ENCODE measurements at regions not wholly inside any gene's neighbourhood (a gene's known extent, or its start where the extent isn't known, plus 50 kb on each side); places are given as distances from the start of the nearest gene placed in this dataset.
"Not testable (repeated sequence)": the region's sequence is repeated elsewhere in the genome, so short reads cannot be mapped to it uniquely, and the experiment has no call there.

DNA sequence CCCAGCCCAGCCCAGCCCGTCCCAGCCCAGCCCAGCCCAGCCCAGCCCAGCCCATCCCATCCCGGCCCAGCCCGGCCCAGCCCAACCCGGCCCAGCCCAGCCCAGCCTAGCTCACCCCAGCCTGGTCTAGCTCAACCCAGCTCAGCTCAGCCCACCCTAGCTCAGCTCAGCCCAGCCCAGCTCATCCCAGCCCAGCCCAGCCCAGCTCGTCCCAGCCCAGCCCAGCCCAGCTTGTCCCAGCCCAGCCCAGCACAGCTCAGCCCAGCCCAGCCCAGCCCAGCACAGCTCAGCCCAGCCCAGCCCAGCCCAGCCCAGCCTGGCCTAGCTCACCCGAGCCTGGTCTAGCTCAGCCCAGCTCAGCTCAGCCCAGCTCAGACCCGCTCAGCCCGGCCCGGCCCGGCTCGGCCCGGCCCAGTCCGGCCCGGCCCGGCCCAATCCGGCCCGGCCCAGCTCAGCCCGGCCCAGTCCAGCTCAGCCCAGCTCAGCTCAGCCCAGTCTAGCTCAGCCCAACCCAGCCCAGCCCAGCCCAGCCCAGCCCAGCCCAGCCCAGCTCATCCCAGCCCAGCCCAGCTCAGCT is 184.7 kb downstream of the TMEM121 start:
- no peak for DNase-seq (ENCODE audit: low spot score in 2 of 2)

DNA sequence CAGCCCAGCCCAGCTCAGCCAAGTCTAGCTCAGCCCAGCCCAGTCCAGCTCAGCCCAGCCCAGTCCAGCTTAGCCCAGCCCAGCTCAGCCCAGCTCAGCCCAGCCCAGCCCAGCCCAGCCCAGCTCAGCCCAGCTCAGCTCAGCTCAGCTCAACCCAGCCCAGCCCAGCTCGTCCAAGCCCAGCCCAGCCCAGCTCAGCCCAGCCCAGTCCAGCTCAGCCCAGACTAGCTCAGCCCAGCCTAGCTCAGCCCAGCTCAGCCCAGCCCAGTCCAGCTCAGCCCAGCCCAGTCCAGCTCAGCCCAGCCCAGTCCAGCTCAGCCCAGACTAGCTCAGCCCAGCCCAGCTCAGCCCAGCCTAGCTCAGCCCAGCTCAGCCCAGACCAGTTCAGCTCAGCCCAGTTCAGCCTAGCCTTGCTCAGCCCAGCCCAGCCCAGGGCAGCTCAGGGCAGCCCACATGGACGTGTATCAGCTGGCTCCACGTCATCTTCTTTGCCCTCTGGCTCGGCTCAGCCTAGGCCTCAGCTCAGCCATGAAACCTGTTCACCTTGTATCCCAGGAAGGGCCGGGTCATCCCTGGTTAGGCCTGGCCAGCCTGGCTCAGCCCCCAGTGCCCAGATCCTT is 185.6 kb downstream of the TMEM121 start:
- Histone ChIP-seq H3K4me3 (no peak overlapping the region), H3K36me3 (replicated peaks) (no peaks in the 10 kb centered on the region), H3K4me1 (no peaks in the 10 kb centered on the region), H3K27me3 (ENCODE audit: low read depth) (no peaks in the 10 kb centered on the region), H3K9me3 (no peaks in the 10 kb centered on the region)
- in situ Hi-C loops (cut with MboI; ENCODE audit: low sequenced_read_pairs): no loop called here
- no peak for DNase-seq (ENCODE audit: low spot score in 2 of 2)

More for the DNA sequence above, 184.7 kb downstream of the TMEM121 start:
- no peaks in the 10 kb centered on the region for H3K4me1 ChIP-seq
- no peaks in the 10 kb centered on the region for H3K9me3 ChIP-seq
- H3K36me3 ChIP-seq (replicated peaks): no peaks in the 10 kb centered on the region
- no peak overlapping the region for H3K4me3 ChIP-seq
- in situ Hi-C loops (cut with MboI; ENCODE audit: low sequenced_read_pairs): no loop called here
- H3K27me3 ChIP-seq (ENCODE audit: low read depth): no peaks in the 10 kb centered on the region

DNA sequence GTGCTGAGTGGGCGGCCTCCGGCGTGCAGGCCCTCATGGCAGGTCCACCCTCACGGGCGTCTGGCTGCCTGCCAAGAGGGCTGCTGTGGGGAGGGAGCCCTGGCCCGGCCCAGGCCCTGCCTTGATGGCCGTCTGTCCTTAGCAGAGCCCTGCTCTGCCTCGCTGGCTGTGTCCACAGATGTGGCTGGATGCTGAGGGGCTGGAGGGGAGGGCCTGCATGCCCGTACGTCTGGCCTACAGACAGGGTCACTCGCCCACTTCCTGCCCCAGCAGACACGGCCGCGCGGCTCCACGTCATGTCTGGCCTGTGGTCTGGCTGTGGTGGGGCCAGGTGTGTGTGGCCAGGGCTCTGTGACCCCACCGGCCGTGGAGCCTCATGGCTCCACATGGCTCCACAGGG is 186.3 kb downstream of the TMEM121 start:
- H3K4me3 ChIP-seq; in situ Hi-C loops (cut with MboI; ENCODE audit: low sequenced_read_pairs); H3K9me3 ChIP-seq; H3K36me3 ChIP-seq (replicated peaks); H3K27me3 ChIP-seq (ENCODE audit: low read depth); DNase-seq (ENCODE audit: low spot score in 2 of 2); H3K4me1 ChIP-seq: not testable (repeated sequence)

DNA sequence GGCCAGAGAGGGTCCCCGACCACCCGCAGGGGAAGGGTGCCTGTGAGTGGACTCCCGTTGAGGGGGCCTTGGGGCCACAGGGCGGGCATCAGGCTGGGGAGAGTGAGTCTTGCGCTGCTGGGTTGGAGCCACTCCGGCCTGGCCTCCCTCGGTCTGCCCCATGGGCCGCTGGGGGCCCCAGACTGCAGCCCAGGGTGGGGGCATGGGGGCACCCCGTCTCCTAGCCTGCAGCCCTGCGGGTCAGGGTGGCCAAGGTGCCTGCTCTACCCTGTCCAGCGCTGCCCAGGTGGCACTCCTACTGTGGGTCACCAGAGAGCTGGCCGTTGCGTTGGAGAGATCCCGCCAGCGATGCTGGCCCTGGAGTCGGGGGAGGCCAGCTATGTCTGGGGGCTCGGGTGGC is 186.8 kb downstream of the TMEM121 start:
- DNase-seq (ENCODE audit: low spot score in 2 of 2); in situ Hi-C loops (cut with MboI; ENCODE audit: low sequenced_read_pairs); H3K4me3 ChIP-seq: not testable (repeated sequence)

DNA sequence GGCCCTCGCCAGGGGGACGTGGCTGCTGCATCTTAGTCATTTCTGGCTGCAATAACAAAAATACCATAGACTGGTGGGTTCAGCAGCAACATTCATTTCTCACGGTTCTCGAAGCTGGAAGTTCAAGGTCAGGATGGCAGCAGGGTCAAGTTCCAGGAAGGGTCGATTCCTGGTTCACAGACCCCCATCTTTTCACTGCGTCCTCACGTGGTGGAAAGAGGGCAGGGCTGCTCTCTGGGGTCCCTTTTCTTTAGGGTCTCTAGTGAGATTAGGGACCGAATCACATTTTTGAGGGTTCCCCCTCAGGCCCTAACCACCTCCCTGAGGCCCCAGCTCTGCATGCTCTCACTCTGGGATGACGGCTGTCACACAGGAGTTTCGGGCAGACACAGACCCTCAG is 187.5 kb downstream of the TMEM121 start:
- H3K9me3 ChIP-seq; H3K36me3 ChIP-seq (replicated peaks); DNase-seq (ENCODE audit: low spot score in 2 of 2); H3K27me3 ChIP-seq (ENCODE audit: low read depth); in situ Hi-C loops (cut with MboI; ENCODE audit: low sequenced_read_pairs); H3K4me3 ChIP-seq; H3K4me1 ChIP-seq: not testable (repeated sequence)

More for the DNA sequence above, 186.8 kb downstream of the TMEM121 start:
- H3K36me3 ChIP-seq (replicated peaks); H3K27me3 ChIP-seq (ENCODE audit: low read depth); H3K4me1 ChIP-seq; H3K9me3 ChIP-seq: not testable (repeated sequence)

DNA sequence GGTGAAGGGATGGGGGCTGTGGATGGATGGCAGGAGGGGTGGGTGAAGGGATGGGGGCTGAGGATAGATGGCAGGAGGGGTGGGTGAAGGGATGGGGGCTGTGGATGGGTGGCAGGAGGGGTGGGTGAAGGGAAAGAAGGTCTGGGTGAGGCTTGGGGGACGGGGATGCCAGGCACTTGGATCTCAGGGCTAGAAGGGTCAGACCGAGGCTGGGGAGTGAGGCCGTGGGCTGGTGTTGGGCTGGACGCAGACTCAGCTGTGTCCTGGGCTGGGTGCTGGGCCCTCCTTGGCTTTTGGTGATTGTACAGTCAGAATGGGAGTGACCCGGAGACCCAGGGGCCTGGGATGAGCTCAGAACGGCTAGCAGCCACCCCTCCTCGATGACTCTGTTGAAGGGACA is 192.4 kb downstream of the TMEM121 start:
- in situ Hi-C loops (cut with MboI; ENCODE audit: low sequenced_read_pairs); H3K4me3 ChIP-seq; H3K9me3 ChIP-seq; H3K27me3 ChIP-seq (ENCODE audit: low read depth); DNase-seq (ENCODE audit: low spot score in 2 of 2); H3K4me1 ChIP-seq; H3K36me3 ChIP-seq (replicated peaks): not testable (repeated sequence)

DNA sequence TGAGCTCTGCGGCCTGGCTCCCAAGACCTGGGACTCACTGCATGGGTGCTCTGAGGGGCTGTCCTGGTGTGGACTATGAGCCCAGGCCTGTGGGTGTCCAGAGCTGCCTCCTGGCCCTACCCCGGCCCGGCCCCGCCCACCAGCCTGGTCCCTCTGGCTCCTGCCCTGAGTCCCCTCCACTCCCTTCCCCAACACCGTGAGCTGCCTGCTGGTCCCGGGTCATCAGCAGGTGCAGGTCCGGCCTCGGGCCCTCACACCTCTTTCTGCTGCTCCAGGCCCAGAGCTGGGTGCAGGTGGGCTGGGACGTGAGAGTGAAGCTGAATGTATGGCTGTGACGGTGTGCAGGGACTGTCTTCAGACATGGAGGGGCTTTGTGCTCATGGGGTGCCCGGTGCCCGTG is 193.7 kb downstream of the TMEM121 start:
- H3K36me3 ChIP-seq (replicated peaks); H3K4me3 ChIP-seq; H3K9me3 ChIP-seq; H3K4me1 ChIP-seq; DNase-seq (ENCODE audit: low spot score in 2 of 2); H3K27me3 ChIP-seq (ENCODE audit: low read depth); in situ Hi-C loops (cut with MboI; ENCODE audit: low sequenced_read_pairs): not testable (repeated sequence)

DNA sequence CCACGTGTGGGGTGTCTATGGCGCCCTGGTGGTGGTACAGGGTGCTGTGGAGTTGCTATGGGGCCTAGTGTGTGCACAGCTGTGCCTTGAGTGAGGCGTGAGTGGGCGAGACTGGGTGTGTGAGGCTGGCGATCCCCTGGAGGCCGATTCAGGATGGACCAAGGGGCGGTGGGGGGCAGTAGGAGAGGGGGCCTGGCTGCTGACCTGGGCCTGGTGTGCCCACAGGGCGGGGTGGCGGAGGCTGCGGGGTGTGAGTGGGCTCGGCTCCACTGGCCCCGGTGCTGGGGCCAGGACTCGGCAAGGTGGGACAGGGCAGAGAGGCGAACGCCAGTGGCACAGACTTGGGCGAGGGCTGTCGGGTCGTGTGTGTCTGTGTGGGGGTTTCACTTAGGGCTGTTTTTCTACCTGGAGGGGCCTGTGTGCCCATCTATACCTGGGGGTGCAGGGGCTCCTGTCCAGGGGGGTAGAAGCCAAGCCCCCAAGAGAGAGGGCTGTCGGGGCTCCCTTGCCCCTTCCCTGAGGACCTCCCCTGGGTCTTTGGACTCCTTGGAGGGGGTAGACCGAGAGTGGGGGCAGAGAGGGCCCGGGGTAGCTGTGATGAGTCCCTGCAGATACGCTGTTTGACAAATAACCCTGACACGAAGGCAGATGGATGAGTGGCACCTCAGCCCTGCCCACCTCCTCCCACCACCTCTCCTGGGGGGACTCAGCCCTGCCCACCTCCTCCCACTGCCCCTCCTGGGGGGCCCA is 194.6 kb downstream of the TMEM121 start:
- H3K4me1 ChIP-seq; DNase-seq (ENCODE audit: low spot score in 2 of 2); in situ Hi-C loops (cut with MboI; ENCODE audit: low sequenced_read_pairs); H3K4me3 ChIP-seq; H3K9me3 ChIP-seq; H3K27me3 ChIP-seq (ENCODE audit: low read depth); H3K36me3 ChIP-seq (replicated peaks): not testable (repeated sequence)

DNA sequence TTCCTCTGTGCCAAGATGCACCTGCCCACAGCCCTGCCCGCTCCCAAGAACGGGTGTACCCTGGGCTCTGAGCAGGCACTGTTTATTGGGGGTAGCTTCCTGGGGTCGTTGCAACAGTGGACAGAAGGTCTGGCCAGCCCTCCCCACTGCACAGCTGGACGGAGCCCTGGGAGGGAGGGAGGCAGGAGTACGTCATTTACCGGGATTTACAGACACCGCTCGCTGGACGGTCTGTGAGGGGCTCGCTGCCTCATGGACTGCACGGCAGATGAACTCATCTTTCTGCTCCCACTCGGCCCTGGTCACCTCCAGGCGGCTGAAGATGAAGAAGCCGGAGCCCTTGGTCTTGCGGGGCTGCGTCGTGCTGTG is 195.2 kb downstream of the TMEM121 start:
- not testable (repeated sequence) for H3K4me3 ChIP-seq

DNA sequence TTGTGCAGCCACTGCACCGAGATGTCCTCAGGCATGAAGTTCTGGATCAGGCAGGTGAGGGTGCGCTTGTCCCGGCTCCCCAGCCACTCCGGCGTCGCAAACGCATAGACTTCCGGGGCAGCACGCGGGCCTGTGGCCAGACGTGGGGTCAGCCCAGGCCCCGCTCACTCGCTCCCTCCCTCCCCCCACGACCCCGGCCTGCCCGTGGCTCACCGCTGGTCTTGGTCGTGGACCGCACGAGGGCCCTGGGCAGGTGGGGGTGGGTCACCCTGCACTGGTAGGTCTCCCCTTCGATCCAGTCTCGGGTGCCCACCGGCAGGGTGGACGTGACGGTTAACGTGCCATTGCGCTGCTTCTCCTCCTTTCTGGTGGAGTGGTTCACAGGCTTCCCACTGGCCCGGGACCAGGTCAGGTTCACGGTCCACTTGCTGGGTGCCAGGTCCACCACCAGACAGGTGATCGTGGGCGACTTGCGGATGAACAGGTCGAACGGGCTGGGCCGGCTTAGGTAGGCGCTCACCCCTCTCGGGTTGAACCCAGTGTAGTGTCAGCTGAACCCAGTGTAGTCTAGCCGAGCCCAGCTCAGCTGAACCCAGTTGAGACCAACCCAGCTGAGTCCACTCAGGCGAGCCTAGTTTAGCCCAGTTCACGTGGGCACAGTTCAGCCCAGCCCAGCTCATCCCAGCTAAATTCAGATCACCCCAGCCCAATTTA is 195.8 kb downstream of the TMEM121 start:
- H3K9me3 ChIP-seq; DNase-seq (ENCODE audit: low spot score in 2 of 2); H3K27me3 ChIP-seq (ENCODE audit: low read depth); H3K36me3 ChIP-seq (replicated peaks); in situ Hi-C loops (cut with MboI; ENCODE audit: low sequenced_read_pairs); H3K4me1 ChIP-seq; H3K4me3 ChIP-seq: not testable (repeated sequence)

More for the DNA sequence above, 195.2 kb downstream of the TMEM121 start:
- DNase-seq (ENCODE audit: low spot score in 2 of 2); H3K36me3 ChIP-seq (replicated peaks); H3K9me3 ChIP-seq; H3K4me1 ChIP-seq; in situ Hi-C loops (cut with MboI; ENCODE audit: low sequenced_read_pairs); H3K27me3 ChIP-seq (ENCODE audit: low read depth): not testable (repeated sequence)

DNA sequence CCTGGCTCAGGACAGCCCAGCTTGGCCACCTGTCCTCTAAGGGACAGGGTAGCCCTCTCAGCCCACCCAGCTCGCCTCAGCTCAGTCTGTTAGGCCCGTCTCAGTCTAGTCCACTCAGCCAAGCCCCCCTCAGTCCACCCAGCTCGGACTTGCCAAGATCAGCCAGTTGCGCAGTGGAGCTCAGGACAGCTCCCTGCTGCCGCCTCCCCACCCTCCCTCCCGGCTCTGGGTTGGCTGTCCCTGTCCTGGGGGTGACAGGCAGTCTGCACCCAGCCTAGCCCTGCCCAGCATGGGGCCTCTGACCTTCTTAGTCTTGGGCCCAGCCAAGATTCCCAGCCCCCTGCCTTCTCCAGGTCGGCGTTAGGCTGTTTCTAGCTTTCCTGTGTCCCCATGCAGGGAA is 196.9 kb downstream of the TMEM121 start:
- H3K9me3 ChIP-seq; H3K27me3 ChIP-seq (ENCODE audit: low read depth); H3K4me1 ChIP-seq; in situ Hi-C loops (cut with MboI; ENCODE audit: low sequenced_read_pairs); H3K36me3 ChIP-seq (replicated peaks); H3K4me3 ChIP-seq; DNase-seq (ENCODE audit: low spot score in 2 of 2): not testable (repeated sequence)

DNA sequence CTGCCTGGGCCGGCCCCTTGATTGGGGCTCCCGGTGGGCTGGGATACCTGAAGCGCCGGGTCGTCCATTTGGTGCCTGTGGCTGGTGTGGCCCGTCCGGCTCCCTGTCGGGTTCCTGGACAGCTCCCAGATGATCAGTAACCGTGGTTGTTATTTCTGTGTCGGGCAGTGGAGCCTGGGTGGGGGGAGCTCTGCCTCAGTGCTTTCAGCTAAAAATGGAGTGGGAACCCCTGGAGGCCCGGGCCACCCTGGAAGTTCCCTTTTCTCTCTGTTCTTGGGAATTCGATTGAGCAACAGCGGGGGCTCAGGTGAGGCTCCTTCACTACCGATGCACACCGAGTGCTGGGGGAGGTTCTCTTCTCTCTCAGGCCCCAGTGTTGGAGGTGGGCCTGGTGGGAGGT is 197.4 kb downstream of the TMEM121 start:
- H3K36me3 ChIP-seq (replicated peaks); H3K4me3 ChIP-seq; H3K4me1 ChIP-seq; DNase-seq (ENCODE audit: low spot score in 2 of 2); in situ Hi-C loops (cut with MboI; ENCODE audit: low sequenced_read_pairs); H3K27me3 ChIP-seq (ENCODE audit: low read depth); H3K9me3 ChIP-seq: not testable (repeated sequence)

DNA sequence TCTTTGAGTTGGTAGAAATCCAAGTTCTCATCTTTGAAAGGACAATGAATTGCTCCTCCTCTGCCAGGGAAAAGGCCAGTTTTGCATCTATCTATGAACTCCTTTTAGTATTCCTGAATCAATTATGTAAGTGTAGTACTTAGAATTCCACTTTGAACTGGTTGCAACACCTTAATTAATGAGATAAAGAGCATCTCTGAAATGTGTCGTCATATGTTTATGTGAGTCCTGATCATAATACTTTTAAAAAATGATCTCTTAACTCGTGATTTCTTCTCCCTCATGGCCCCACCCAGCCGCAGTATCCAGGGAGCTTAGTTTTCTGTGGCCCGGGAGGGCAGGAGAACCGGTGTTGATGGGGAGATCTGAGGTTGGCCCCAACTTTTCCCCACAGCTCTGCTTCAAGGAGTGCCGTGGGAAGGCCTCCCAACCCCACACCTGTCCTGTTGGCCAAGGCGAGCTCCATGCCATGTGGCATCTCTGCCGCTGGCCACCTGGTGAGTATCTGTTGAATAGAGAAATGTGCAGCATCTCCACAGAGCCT is 203.5 kb downstream of the TMEM121 start:
- H3K9me3 ChIP-seq; in situ Hi-C loops (cut with MboI; ENCODE audit: low sequenced_read_pairs); H3K4me1 ChIP-seq; H3K36me3 ChIP-seq (replicated peaks); DNase-seq (ENCODE audit: low spot score in 2 of 2); H3K4me3 ChIP-seq; H3K27me3 ChIP-seq (ENCODE audit: low read depth): not testable (repeated sequence)

DNA sequence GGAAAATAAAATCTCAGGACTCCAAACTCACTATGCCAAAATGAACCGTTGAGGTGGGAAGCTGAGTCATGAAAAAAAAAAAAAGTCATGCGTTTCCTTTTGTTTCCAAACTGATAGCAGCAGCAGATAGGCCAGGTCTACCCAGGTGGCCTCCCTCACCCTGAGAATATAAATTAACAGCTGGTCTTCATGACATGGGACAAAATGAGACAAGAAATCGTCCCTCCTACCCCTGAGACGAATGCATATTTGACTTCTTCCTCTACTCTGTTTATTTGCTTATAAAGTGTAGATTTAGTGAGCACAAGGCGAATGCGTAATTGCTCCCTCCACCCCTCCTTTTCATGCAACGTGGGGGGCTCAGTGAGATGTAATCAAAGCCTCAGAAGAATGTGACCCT is 204.3 kb downstream of the TMEM121 start:
- H3K4me1 ChIP-seq; H3K9me3 ChIP-seq; in situ Hi-C loops (cut with MboI; ENCODE audit: low sequenced_read_pairs); DNase-seq (ENCODE audit: low spot score in 2 of 2); H3K36me3 ChIP-seq (replicated peaks); H3K27me3 ChIP-seq (ENCODE audit: low read depth); H3K4me3 ChIP-seq: not testable (repeated sequence)

All from HAP-1 (cell line).